DND-41 (cell line): ENCODE measurements at regions not wholly inside any gene's neighbourhood (a gene's known extent, or its start where the extent isn't known, plus 50 kb on each side); places are given as distances from the start of the nearest gene placed in this dataset.
A peak's percentile ranks its signal among the peaks of the same experiment; 100 is the strongest.

ENCODE experiments used
- ATAC-seq: fragments of 200-7000 bp; cut with Tn5 transposase; 3 replicates; pipeline ENCODE4 v1.9.1; 2021; ENCODE audit warnings: low read depth; ENCODE audit not compliant: insufficient read depth
- DNase-seq: peaks from one replicate; pipeline ENCODE4 v3.0.0-alpha.2; 2020
- H2AFZ ChIP-seq: 2 replicates; pipeline ENCODE4 v1.6.0; 2012; ENCODE audit warnings: low read depth, low read length
- H3K27ac ChIP-seq: 2 replicates; pipeline ENCODE4 v1.5.1; 2012; ENCODE audit warnings: low read length, inconsistent platforms
- H3K27me3 ChIP-seq: fragments of 200-600 bp; sonication (generic); 2 replicates; pipeline ENCODE4 v1.6.0; 2012; ENCODE audit warnings: low read length, mild to moderate bottlenecking, inconsistent platforms; ENCODE audit not compliant: insufficient read depth, poor library complexity
- H3K36me3 ChIP-seq: 2 replicates; pipeline ENCODE4 v1.5.1; 2012; ENCODE audit warnings: low read length, inconsistent platforms; ENCODE audit not compliant: insufficient read depth
- H3K4me1 ChIP-seq: 2 replicates; pipeline ENCODE4 v1.5.1; 2012; ENCODE audit warnings: mild to moderate bottlenecking, low read length; ENCODE audit not compliant: insufficient read depth
- H3K4me2 ChIP-seq: 2 replicates; pipeline ENCODE4 v1.6.0; 2012; ENCODE audit warnings: mild to moderate bottlenecking, moderate library complexity, low read length, inconsistent platforms; ENCODE audit not compliant: insufficient read depth
- H3K4me3 ChIP-seq, 2 experiments: fragments of 200-600 bp in 1 of 2; shearing (Covaris generic) in 1 of 2; 2 replicates each; pipeline ENCODE4 v1.5.1; 2012 to 2016; ENCODE audit warnings: inconsistent platforms in 2 of 2, low read length in 2 of 2, mild to moderate bottlenecking in 2 of 2, low read depth in 1 of 2, moderate library complexity in 1 of 2
- H3K79me2 ChIP-seq: 2 replicates; pipeline ENCODE4 v1.6.0; 2012; ENCODE audit warnings: low read length, inconsistent platforms; ENCODE audit not compliant: insufficient read depth
- H3K9ac ChIP-seq: 2 replicates; pipeline ENCODE4 v1.6.0; 2012; ENCODE audit warnings: low read depth, mild to moderate bottlenecking, inconsistent platforms, low read length, moderate library complexity
- H3K9me3 ChIP-seq: 2 replicates; pipeline ENCODE4 v1.5.1; 2012; ENCODE audit warnings: low read length, moderate library complexity, mild to moderate bottlenecking, inconsistent platforms; ENCODE audit not compliant: insufficient read depth, severe bottlenecking
- H4K20me1 ChIP-seq: 2 replicates; pipeline ENCODE4 v1.6.0; 2012; ENCODE audit warnings: low read length; ENCODE audit not compliant: insufficient read depth
- CTCF ChIP-seq: IDR thresholded peaks from 2 replicates; pipeline ENCODE4 v1.5.1; 2012; ENCODE audit warnings: borderline replicate concordance, low read length, moderate library complexity, mild to moderate bottlenecking; ENCODE audit not compliant: poor library complexity, severe bottlenecking; ENCODE audit errors: extremely low read depth
- EZH2 ChIP-seq: IDR thresholded peaks from 3 replicates; pipeline ENCODE4 v1.6.1; 2012; ENCODE audit warnings: borderline replicate concordance, low read depth, mild to moderate bottlenecking, moderate library complexity, low read length, inconsistent platforms; ENCODE audit not compliant: severe bottlenecking

- peak overlapping the region; percentile 34 for H3K27ac ChIP-seq
- H3K79me2 ChIP-seq, result no peaks in the 10 kb centered on the region
- peak overlapping the region; percentile 55; the same call in 1 of the 2 replicates for H2AFZ ChIP-seq
- H3K36me3 ChIP-seq, result no peaks in the 10 kb centered on the region
- H3K4me1 ChIP-seq, result peaks cover 29% of the 10 kb centered on the region
- no peak for TF ChIP-seq EZH2
- no peak for TF ChIP-seq CTCF
- peak overlapping the region; percentile 11; the same call in 1 of the 2 replicates for H3K9ac ChIP-seq
- no peaks in the 10 kb centered on the region for H3K9me3 ChIP-seq
- H3K4me2 ChIP-seq, result peak overlapping the region; percentile 44
- H3K4me3 ChIP-seq, result no peak overlapping the region
- peak; percentile 82 for ATAC-seq
- H3K27me3 ChIP-seq, result no peaks in the 10 kb centered on the region
- no peak for DNase-seq
- H4K20me1 ChIP-seq, result no peaks in the 10 kb centered on the region
Measured at GRCh38 chrX:147770858-147771257, 140.9 kb upstream of the FMR1 start.

GRCh38 chrX:147776988-147777387 lies 134.7 kb upstream of the FMR1 start:
- Histone ChIP-seq H4K20me1 (no peaks in the 10 kb centered on the region), H3K4me1 (peaks cover 10% of the 10 kb centered on the region), H3K9me3 (no peaks in the 10 kb centered on the region), H3K36me3 (no peaks in the 10 kb centered on the region), H3K79me2 (no peaks in the 10 kb centered on the region), H2AFZ (no peak overlapping the region), H3K4me2 (no peak overlapping the region), H3K27me3 (no peaks in the 10 kb centered on the region), H3K4me3 (no peak overlapping the region), H3K9ac (no peak overlapping the region), H3K27ac (no peak overlapping the region)
- DNase-seq, result no peak
- no peak for ATAC-seq
- TF ChIP-seq EZH2, result no peak
- TF ChIP-seq CTCF, result no peak

GRCh38 chrX:147779173-147779572 lies 132.5 kb upstream of the FMR1 start:
- no peak overlapping the region for H3K4me3 ChIP-seq
- DNase-seq (no peak), ATAC-seq (peak; percentile 48; the same call in 2 of the 3 replicates)
- H3K27me3 ChIP-seq, result no peaks in the 10 kb centered on the region
- H4K20me1 ChIP-seq, result no peaks in the 10 kb centered on the region
- H3K4me2 ChIP-seq, result no peak overlapping the region
- no peak overlapping the region for H3K9ac ChIP-seq
- no peaks in the 10 kb centered on the region for H3K36me3 ChIP-seq
- no peaks in the 10 kb centered on the region for H3K9me3 ChIP-seq
- no peak overlapping the region for H3K27ac ChIP-seq
- H3K79me2 ChIP-seq, result no peaks in the 10 kb centered on the region
- no peak overlapping the region for H2AFZ ChIP-seq
- peaks cover 15% of the 10 kb centered on the region for H3K4me1 ChIP-seq
- TF ChIP-seq EZH2, result no peak
- no peak for TF ChIP-seq CTCF

GRCh38 chrX:147781844-147782243 lies 129.9 kb upstream of the FMR1 start:
- Histone ChIP-seq H4K20me1 (no peaks in the 10 kb centered on the region), H3K79me2 (no peaks in the 10 kb centered on the region), H3K4me2 (no peak overlapping the region), H3K9me3 (no peaks in the 10 kb centered on the region), H3K4me1 (peaks cover 15% of the 10 kb centered on the region), H3K4me3 (no peak overlapping the region), H2AFZ (peak overlapping the region; percentile 39; the same call in 1 of the 2 replicates), H3K27me3 (no peaks in the 10 kb centered on the region), H3K27ac (peak overlapping the region; percentile 8), H3K9ac (no peak overlapping the region), H3K36me3 (no peaks in the 10 kb centered on the region)
- ATAC-seq, result peak; percentile 65
- DNase-seq, result no peak
- TF ChIP-seq CTCF, result no peak
- TF ChIP-seq EZH2, result no peak
